Panc1 (cell line): ENCODE measurements at regions not wholly inside any gene's neighbourhood (a gene's known extent, or its start where the extent isn't known, plus 50 kb on each side); places are given as distances from the start of the nearest gene placed in this dataset.

Source experiments
- ATAC-seq: fragments of 200-7000 bp; cut with Tn5 transposase; 2 replicates; pipeline ENCODE4 v1.9.1; 2020; ENCODE audit warnings: mild to moderate bottlenecking, moderate library complexity
- BruUV-seq: library from RNA; stranded (reverse); fragments of 400-500 nt; replicated peaks from 2 replicates; lab custom pipeline; 2021; lab: Mats Ljungman, UMichigan
- CTCF ChIA-PET: fragments of 300-600 bp; sonication (Branson Sonifier 250); formaldehyde crosslinking; loops from one replicate; lab custom pipeline; 2022; ENCODE audit warnings: antibody characterized with exemption; lab: Charles Lee
- POLR2A ChIA-PET: fragments of 300-600 bp; sonication (Branson Sonifier 250); formaldehyde crosslinking; loops from one replicate; lab custom pipeline; 2022; ENCODE audit warnings: antibody characterized with exemption; lab: Charles Lee
- DNase-seq: peaks from one replicate; pipeline ENCODE4 v3.0.0-alpha.2; 2010; ENCODE audit warnings: low read depth, low spot score
- H3K27ac ChIP-seq: 2 replicates; pipeline ENCODE4 v1.5.1; 2011; ENCODE audit warnings: mild to moderate bottlenecking, low read length, inconsistent platforms
- H3K27me3 ChIP-seq: fragments of 200-500 bp; sonication (Bioruptor generic); 2 replicates; pipeline ENCODE4 v1.6.0; 2014; ENCODE audit warnings: low read length, inconsistent platforms; ENCODE audit not compliant: control insufficient read depth, insufficient read depth
- H3K36me3 ChIP-seq: fragments of 200-500 bp; sonication (Bioruptor generic); 2 replicates; pipeline ENCODE4 v1.5.1; 2014; ENCODE audit warnings: inconsistent platforms, mild to moderate bottlenecking, low read length, moderate library complexity; ENCODE audit not compliant: control insufficient read depth, insufficient read depth
- H3K4me1 ChIP-seq: 2 replicates; pipeline ENCODE4 v1.5.1; 2011; ENCODE audit warnings: inconsistent platforms, mild to moderate bottlenecking, low read length, moderate library complexity; ENCODE audit not compliant: control insufficient read depth, insufficient read depth
- H3K4me3 ChIP-seq, 2 experiments: 2 replicates each; pipeline ENCODE4 v1.5.1; 2011 to 2012; ENCODE audit warnings: low read depth in 2 of 2, low read length in 2 of 2, mild to moderate bottlenecking in 2 of 2, inconsistent platforms in 1 of 2, moderate library complexity in 1 of 2
- H3K9me3 ChIP-seq: fragments of 200-500 bp; sonication (Bioruptor generic); 2 replicates; pipeline ENCODE4 v1.5.1; 2014; ENCODE audit warnings: low read depth, mild to moderate bottlenecking, inconsistent platforms, low read length, moderate library complexity; ENCODE audit not compliant: control insufficient read depth, insufficient read depth
- CTCF ChIP-seq: fragments of 450-650 bp; IDR thresholded peaks from 2 replicates; pipeline ENCODE4 v1.5.1; 2017; ENCODE audit warnings: mild to moderate bottlenecking
- POLR2AphosphoS5 ChIP-seq: IDR thresholded peaks from 2 replicates; pipeline ENCODE4 v1.6.1; 2012; ENCODE audit warnings: mild to moderate bottlenecking, low read depth, low read length, moderate library complexity
- REST ChIP-seq, 2 experiments: IDR thresholded peaks; 2 replicates each; pipeline ENCODE4 v1.6.1; 2011 to 2012; ENCODE audit warnings: low read depth in 2 of 2, control low read depth in 1 of 2, low read length in 1 of 2, mild to moderate bottlenecking in 1 of 2, moderate library complexity in 1 of 2; ENCODE audit not compliant: insufficient read depth in 1 of 2
- SIN3A ChIP-seq: IDR thresholded peaks from 2 replicates; pipeline ENCODE4 v1.6.1; 2012; ENCODE audit warnings: low read depth, mild to moderate bottlenecking, low read length, moderate library complexity, borderline replicate concordance; ENCODE audit not compliant: insufficient read depth
- TCF7L2 ChIP-seq: IDR thresholded peaks from 2 replicates; pipeline ENCODE4 v1.6.1; 2011; ENCODE audit warnings: mild to moderate bottlenecking, low read depth, low read length, inconsistent platforms
- in situ Hi-C: cut with HindIII; loops from 2 replicates; pipeline ENCODE4 v1.10.0; 2016; ENCODE audit warnings: low sequenced_read_pairs, low pct_unique_long_range_greater_than_20kb
- intact Hi-C: fragments of 100-400 bp; cut with micrococcal nuclease; formaldehyde crosslinking; loops from one replicate; pipeline ENCODE4 v1.10.0; 2022; ENCODE audit not compliant: unreplicated experiment

GRCh38 chr4:99708551-99708950, 50.9 kb upstream of the C4orf54 start:
- intact Hi-C loops (no loop called here), in situ Hi-C loops (no loop called here)
- CTCF ChIA-PET = no interaction called here
- H3K4me1 ChIP-seq = no peaks in the 10 kb centered on the region
- POLR2A ChIA-PET = interaction anchor here (0.5 kb wide), 1 partner anchor 23 kb away, joined by 7 read pairs; no protein-coding TSS in a partner anchor
- no peaks in the 10 kb centered on the region; the same call in 1 of the 2 replicates for H3K27me3 ChIP-seq
- DNase-seq (no peak), ATAC-seq (no peak)
- TF ChIP-seq POLR2AphosphoS5 = no peak
- no peak for TF ChIP-seq TCF7L2
- no peak for TF ChIP-seq SIN3A
- TF ChIP-seq CTCF = no peak
- no peak for TF ChIP-seq REST (IDR thresholded peaks at IDR 0.05; ENCODE audit: insufficient read depth in 1 of 2, low read depth in 2 of 2, low read length in 1 of 2)
- no peaks in the 10 kb centered on the region for H3K9me3 ChIP-seq
- no peak overlapping the region for H3K4me3 ChIP-seq
- no peak overlapping the region for H3K27ac ChIP-seq
- BruUV-seq = no TSS peak
- H3K36me3 ChIP-seq = no peaks in the 10 kb centered on the region
